Brain microvascular endothelial cell (primary cell): ENCODE measurements at regions not wholly inside any gene's neighbourhood (a gene's known extent, or its start where the extent isn't known, plus 50 kb on each side); places are given as distances from the start of the nearest gene placed in this dataset.

ENCODE experiments used
- DNase-seq: peaks from one replicate; pipeline ENCODE4 v3.0.0-alpha.2; 2020
- H3K27ac ChIP-seq: fragments of 250-450 bp; sonication (Bioruptor Pico); 2 replicates; pipeline ENCODE4 v1.5.1; 2020; ENCODE audit warnings: mild to moderate bottlenecking, moderate library complexity
- H3K27me3 ChIP-seq: fragments of 250-450 bp; sonication (Bioruptor Pico); replicated peaks from 2 replicates; pipeline ENCODE4 v1.5.1; 2020; ENCODE audit warnings: mild to moderate bottlenecking
- H3K36me3 ChIP-seq: fragments of 250-450 bp; sonication (Bioruptor Pico); replicated peaks from 2 replicates; pipeline ENCODE4 v1.5.1; 2020; ENCODE audit warnings: mild to moderate bottlenecking
- H3K4me3 ChIP-seq: 2 replicates; pipeline ENCODE4 v1.5.1; 2011; ENCODE audit warnings: low read depth, mild to moderate bottlenecking, control low read depth, low read length, moderate library complexity
- CTCF ChIP-seq: IDR thresholded peaks from 2 replicates; pipeline ENCODE4 v1.5.1; 2011; ENCODE audit warnings: low read depth, mild to moderate bottlenecking, moderate library complexity, low read length, control low read depth, inconsistent platforms; ENCODE audit errors: missing control alignments
- in situ Hi-C: cut with HindIII; loops from 2 replicates; pipeline ENCODE4 v1.10.0; 2017; ENCODE audit warnings: low sequenced_read_pairs, low pct_ligation_motif_present

- in situ Hi-C loops, result no loop called here
- Histone ChIP-seq H3K27ac (no peak overlapping the region), H3K36me3 (no peaks in the 10 kb centered on the region), H3K27me3 (no peaks in the 10 kb centered on the region), H3K4me3 (no peak overlapping the region)
- no peak for DNase-seq
- TF ChIP-seq CTCF, result no peak
Measured at GRCh38 chr2:123434546-123435395, 590.3 kb upstream of the CNTNAP5 start.

- H3K27ac ChIP-seq, result no peak overlapping the region
- H3K27me3 ChIP-seq, result no peaks in the 10 kb centered on the region
- H3K4me3 ChIP-seq, result no peak overlapping the region
- no peaks in the 10 kb centered on the region for H3K36me3 ChIP-seq
- no peak for DNase-seq
- in situ Hi-C loops, result no loop called here
- TF ChIP-seq CTCF, result no peak
Measured at GRCh38 chr2:123438251-123438650, 586.8 kb upstream of the CNTNAP5 start.

- Histone ChIP-seq H3K36me3 (no peaks in the 10 kb centered on the region), H3K27me3 (no peaks in the 10 kb centered on the region), H3K27ac (no peak overlapping the region), H3K4me3 (no peak overlapping the region)
- TF ChIP-seq CTCF, result no peak
- DNase-seq, result no peak
- in situ Hi-C loops, result no loop called here
Measured at GRCh38 chr2:123438675-123439074, 586.4 kb upstream of the CNTNAP5 start.

GRCh38 chr2:123448801-123449200 lies 576.3 kb upstream of the CNTNAP5 start:
- Histone ChIP-seq H3K4me3 (no peak overlapping the region), H3K27ac (no peak overlapping the region), H3K27me3 (no peaks in the 10 kb centered on the region), H3K36me3 (no peaks in the 10 kb centered on the region)
- in situ Hi-C loops, result no loop called here
- no peak for TF ChIP-seq CTCF
- DNase-seq, result no peak

- H3K4me3 ChIP-seq, result no peak overlapping the region
- no peak for DNase-seq
- in situ Hi-C loops, result no loop called here
- no peak overlapping the region for H3K27ac ChIP-seq
- no peaks in the 10 kb centered on the region for H3K27me3 ChIP-seq
- no peak for TF ChIP-seq CTCF
- H3K36me3 ChIP-seq, result no peaks in the 10 kb centered on the region
Measured at GRCh38 chr2:123451542-123451941, 573.5 kb upstream of the CNTNAP5 start.

- no peaks in the 10 kb centered on the region for H3K27me3 ChIP-seq
- in situ Hi-C loops, result no loop called here
Measured at GRCh38 chr2:123453046-123453700, 571.9 kb upstream of the CNTNAP5 start.

More at GRCh38 chr2:123453046-123453700, 571.9 kb upstream of the CNTNAP5 start:
- no peaks in the 10 kb centered on the region for H3K36me3 ChIP-seq
- no peak overlapping the region for H3K4me3 ChIP-seq
- TF ChIP-seq CTCF, result no peak
- DNase-seq, result no peak
- H3K27ac ChIP-seq, result no peak overlapping the region
